Breast epithelium (tissue), 3 donors: ENCODE measurements at regions not wholly inside any gene's neighbourhood (a gene's known extent, or its start where the extent isn't known, plus 50 kb on each side); places are given as distances from the start of the nearest gene placed in this dataset.

Source experiments
- POLR2A ChIP-seq: fragments of 450-650 bp; IDR thresholded peaks from one replicate; pipeline ENCODE4 v1.6.1; 2016; ENCODE audit warnings: antibody characterized with exemption, mild to moderate bottlenecking, moderate library complexity
- POLR2AphosphoS5 ChIP-seq, 3 donors: sonication (generic); formaldehyde crosslinking; IDR thresholded peaks; one replicate each; pipeline ENCODE4 v1.6.1; 2017; ENCODE audit warnings: antibody characterized with exemption in 3 of 3
- TF ChIP-seq, protein P1 (sequence below), 3 donors: fragments of 450-650 bp; IDR thresholded peaks; one replicate each; pipeline ENCODE4 v1.5.1; 2016 to 2017; ENCODE audit warnings: antibody characterized with exemption in 3 of 3, mild to moderate bottlenecking in 3 of 3, moderate library complexity in 3 of 3

DNA sequence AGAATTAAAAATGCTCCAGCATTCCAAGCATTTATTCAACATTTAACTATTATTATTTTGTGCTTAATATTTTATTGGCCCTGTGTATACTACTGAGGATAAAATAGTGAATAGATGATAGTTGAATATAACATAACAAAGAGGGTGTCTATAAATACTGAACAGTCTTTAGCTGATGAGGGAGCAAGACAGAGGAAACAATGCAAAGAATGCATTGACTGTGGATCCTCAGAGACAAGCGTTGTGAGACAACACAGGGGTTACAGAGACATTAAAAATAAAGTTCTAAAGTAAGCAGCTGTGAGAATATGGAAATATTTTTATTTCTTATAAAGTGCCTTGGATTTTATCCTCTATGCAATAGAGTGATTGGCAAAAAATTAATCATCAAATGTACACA is 1133.1 kb downstream of the PLA2G4A start:
- TF ChIP-seq, protein P1, sequence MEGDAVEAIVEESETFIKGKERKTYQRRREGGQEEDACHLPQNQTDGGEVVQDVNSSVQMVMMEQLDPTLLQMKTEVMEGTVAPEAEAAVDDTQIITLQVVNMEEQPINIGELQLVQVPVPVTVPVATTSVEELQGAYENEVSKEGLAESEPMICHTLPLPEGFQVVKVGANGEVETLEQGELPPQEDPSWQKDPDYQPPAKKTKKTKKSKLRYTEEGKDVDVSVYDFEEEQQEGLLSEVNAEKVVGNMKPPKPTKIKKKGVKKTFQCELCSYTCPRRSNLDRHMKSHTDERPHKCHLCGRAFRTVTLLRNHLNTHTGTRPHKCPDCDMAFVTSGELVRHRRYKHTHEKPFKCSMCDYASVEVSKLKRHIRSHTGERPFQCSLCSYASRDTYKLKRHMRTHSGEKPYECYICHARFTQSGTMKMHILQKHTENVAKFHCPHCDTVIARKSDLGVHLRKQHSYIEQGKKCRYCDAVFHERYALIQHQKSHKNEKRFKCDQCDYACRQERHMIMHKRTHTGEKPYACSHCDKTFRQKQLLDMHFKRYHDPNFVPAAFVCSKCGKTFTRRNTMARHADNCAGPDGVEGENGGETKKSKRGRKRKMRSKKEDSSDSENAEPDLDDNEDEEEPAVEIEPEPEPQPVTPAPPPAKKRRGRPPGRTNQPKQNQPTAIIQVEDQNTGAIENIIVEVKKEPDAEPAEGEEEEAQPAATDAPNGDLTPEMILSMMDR (IDR thresholded peaks at IDR 0.05), result no peak
- TF ChIP-seq POLR2AphosphoS5 (IDR thresholded peaks at IDR 0.05), result no peak
- TF ChIP-seq POLR2A, result no peak
